Testis (tissue), 2 donors: ENCODE measurements at regions not wholly inside any gene's neighbourhood (a gene's known extent, or its start where the extent isn't known, plus 50 kb on each side); places are given as distances from the start of the nearest gene placed in this dataset.
"Not testable (repeated sequence)": the region's sequence is repeated elsewhere in the genome, so short reads cannot be mapped to it uniquely, and the experiment has no call there.

ENCODE experiments used
- POLR2A ChIP-seq: fragments of 450-650 bp; IDR thresholded peaks from one replicate; pipeline ENCODE4 v1.6.1; 2017; ENCODE audit warnings: antibody characterized with exemption, mild to moderate bottlenecking, moderate library complexity
- TF ChIP-seq, protein P1 (sequence below), 3 experiments: fragments of 450-650 bp in 2 of 3; fragments of 200-600 bp in 1 of 3; sonication (generic) in 1 of 3; IDR thresholded peaks; one replicate each; pipeline ENCODE4 v1.5.1; 2016 to 2019; ENCODE audit warnings: antibody characterized with exemption in 3 of 3, mild to moderate bottlenecking in 2 of 3, moderate library complexity in 1 of 3

DNA sequence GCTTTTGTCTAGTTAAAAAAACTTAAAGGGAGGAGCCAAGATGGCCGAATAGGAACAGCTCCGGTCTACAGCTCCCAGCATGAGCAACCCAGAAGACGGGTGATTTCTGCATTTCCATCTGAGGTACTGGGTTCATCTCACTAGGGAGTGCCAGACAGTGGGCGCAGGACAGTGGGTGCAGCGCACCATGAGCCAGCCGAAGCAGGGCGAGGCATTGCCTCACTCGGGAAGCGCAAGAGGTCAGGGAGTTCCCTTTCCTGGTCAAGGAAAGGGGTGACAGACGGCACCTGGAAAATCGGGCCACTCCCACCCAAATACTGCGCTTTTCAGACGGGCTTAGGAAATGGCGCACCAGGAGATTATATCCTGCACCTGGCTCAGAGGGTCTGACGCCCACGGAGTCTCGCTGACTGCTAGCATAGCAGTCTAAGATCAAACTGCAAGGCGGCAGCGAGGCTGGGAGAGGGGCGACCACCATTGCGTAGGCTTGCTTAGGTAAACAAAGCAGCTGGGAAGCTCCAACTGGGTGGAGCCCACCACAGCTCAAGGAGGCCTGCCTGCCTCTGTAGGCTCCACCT lies 152.4 kb upstream of the KCNQ5 start:
- TF ChIP-seq, protein P1, sequence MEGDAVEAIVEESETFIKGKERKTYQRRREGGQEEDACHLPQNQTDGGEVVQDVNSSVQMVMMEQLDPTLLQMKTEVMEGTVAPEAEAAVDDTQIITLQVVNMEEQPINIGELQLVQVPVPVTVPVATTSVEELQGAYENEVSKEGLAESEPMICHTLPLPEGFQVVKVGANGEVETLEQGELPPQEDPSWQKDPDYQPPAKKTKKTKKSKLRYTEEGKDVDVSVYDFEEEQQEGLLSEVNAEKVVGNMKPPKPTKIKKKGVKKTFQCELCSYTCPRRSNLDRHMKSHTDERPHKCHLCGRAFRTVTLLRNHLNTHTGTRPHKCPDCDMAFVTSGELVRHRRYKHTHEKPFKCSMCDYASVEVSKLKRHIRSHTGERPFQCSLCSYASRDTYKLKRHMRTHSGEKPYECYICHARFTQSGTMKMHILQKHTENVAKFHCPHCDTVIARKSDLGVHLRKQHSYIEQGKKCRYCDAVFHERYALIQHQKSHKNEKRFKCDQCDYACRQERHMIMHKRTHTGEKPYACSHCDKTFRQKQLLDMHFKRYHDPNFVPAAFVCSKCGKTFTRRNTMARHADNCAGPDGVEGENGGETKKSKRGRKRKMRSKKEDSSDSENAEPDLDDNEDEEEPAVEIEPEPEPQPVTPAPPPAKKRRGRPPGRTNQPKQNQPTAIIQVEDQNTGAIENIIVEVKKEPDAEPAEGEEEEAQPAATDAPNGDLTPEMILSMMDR (IDR thresholded peaks at IDR 0.05) = not testable (repeated sequence)
- TF ChIP-seq POLR2A = not testable (repeated sequence)
